Myocyte (in vitro differentiated cells): ENCODE measurements at regions not wholly inside any gene's neighbourhood (a gene's known extent, or its start where the extent isn't known, plus 50 kb on each side); places are given as distances from the start of the nearest gene placed in this dataset.
A peak's percentile ranks its signal among the peaks of the same experiment; 100 is the strongest.

Experiments
- DNase-seq: peaks from one replicate; pipeline ENCODE4 v3.0.0-alpha.2; 2012; ENCODE audit warnings: low read depth

DNA sequence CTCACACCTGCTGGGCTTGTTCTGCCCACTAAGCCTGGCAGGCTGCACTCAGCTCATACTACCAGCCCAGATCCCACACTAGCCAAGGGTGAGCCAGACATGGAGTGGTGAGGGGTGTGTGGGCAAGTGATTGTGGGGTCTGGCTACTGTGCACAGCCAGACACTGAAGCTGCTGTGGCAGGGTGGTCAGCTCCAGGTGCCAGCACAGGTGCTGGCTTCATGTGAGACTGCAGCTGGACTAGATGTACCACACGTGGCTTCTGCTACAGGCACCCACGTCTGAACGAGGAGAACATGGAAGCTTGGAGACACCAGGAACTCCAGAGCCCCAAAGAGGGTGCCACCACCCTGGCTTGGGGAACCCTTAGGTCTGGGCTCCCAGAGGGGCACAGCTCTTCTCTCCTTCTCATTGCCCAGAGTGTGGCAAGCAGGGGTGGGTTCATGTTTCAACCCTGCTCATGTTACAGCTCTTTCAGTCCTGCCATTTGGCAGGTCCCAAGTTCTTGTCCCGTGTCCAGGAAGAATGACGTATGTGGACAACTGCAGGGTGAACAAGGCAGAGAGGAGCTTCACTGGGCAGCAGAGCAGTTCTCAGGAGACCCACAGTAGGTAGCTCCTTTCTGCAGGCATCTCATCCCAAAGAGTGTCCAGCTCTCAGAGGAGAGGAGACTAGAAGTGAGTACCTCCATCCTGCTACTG, 1624.2 kb upstream of the TMEFF2 start:
- peak; percentile 42 for DNase-seq

- DNase-seq = no peak
Observed at GRCh38 chr2:193816008-193816407, 1621.3 kb upstream of the TMEFF2 start.

DNA sequence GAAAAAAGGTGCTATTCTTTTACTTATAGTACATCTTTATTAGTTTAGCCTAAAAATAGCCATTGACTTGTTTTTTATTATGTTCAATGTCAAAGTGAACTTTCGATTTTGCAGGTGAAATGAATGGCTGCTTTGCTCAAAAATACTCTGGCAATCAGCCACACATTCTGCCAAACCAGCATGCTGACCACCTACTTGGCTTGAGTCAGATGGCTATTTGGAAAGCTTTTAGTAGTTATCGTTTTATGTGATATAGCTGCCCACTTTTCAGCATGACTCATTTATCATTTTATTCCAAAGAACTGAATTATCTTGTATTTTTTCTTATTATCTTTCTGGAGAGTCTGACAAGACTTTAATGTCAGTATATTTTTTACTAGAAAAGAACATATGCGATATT, 1615.8 kb upstream of the TMEFF2 start:
- DNase-seq = peak; percentile 7

DNA sequence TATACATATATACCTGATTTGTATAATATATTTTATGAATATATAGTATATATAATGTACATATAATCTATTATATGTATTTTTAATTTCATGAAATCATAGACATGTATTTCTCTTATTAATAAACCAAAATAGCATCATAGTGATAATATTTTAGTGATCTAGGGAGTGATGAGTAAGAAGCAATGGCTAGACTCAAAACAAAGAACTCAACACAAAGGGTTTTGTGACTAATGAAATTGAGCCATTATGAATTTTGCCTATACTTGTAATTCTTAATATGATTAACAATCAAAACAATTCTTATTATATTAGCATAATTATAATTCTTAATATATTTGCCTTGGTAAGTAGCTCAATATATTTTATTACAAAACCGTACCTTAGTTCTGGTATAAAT, 1614.1 kb upstream of the TMEFF2 start:
- DNase-seq = no peak

- peak; percentile 13 for DNase-seq
Observed at GRCh38 chr2:193806088-193806774, 1611.5 kb upstream of the TMEFF2 start.

GRCh38 chr2:193796847-193797246, 1602.1 kb upstream of the TMEFF2 start:
- no peak for DNase-seq

- no peak for DNase-seq
Observed at GRCh38 chr2:193793914-193794313, 1599.2 kb upstream of the TMEFF2 start.

GRCh38 chr2:193783681-193784080, 1588.9 kb upstream of the TMEFF2 start:
- peak; percentile 33 for DNase-seq

DNA sequence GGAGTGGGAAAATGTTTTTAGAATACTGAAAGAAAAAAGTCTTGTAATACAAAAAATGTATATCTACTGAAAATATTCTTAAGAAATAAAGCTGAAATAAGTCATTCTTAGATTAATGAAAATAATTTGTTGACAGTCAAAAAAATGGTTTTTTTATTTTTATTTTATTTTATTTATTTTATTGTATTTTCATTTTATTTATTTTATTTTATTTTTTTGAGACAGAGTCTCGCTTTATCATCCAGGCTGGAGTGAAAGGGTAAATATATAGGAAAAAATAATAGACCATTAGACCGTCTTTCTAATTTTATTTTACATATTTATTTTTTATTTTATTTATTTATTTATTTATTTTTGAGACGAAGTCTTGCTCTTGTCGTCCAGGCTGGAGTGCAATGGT, 1583.6 kb upstream of the TMEFF2 start:
- DNase-seq = no peak

DNA sequence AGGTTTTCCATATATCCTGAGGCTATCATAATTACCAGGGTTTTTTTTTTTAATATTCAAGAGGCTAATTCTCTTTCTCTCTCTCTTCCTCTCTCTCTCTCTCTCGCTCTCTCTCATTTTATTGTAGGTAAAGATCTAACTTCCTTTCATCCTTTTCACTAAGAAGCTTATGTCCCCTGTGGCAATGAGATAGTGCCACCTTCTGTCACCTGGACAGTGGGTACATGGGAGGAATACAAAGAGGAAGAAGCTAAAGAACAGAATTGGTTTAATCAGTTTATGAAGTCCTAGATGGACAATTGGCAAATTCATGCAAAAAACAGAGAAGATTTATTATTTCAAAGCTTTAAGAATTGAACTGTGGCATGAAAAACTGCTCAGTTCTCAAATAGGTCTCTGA, 1582.3 kb upstream of the TMEFF2 start:
- DNase-seq = no peak

DNA sequence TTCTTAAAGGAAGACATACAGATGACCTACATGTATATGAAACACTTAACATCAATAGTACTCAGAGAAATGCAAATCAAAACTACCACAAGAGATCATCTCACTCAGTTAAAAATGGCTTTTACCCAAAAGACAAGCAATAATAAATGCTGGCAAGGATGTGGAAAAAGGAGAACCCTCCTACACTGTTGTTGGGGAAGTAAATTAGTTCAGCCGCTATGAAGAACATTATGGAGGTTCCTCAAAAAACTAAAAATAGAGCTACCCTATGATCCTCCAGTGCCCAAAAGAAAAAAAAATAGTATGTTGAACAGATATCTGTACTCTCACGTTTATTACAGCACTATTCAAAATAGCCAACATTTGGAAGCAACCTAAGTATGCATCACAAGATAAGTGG, 1579.4 kb upstream of the TMEFF2 start:
- DNase-seq = no peak

DNA sequence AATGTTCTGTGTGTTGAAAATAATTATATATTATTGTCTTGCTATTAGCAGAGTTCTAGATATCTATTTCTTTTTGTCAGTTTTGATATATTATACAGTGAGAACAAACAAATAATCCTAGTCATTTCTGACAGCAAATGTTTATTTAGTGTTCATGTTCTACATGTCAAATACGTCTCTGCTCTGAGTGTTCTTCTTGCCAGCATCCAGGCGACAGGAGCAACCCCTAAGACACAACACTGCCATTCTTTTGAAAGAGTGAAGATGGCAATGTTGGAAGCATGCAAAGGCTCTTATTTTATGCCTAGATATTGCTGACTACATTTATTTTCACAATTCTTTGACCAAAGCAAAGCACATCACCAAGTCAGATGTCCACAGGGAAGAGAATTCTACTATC, 1556.6 kb upstream of the TMEFF2 start:
- no peak for DNase-seq

DNA sequence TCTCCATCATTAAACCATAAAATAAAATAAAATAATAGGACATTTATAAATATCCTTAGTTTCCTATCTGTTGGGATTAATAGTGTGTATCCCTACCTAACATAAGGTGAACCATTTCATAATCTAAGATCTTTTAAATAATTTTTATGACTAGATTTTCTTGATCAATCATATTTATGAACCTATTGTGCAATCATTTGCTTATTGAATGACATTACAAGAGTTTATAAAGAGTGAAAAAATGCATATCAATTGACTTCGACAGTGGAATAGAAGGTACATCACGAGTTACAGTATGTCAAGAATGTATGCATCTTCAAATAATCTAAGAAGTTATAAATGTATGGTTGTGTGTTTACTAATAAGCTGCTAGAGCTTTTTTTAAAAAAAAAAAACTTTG, 1554.8 kb upstream of the TMEFF2 start:
- DNase-seq = no peak

DNA sequence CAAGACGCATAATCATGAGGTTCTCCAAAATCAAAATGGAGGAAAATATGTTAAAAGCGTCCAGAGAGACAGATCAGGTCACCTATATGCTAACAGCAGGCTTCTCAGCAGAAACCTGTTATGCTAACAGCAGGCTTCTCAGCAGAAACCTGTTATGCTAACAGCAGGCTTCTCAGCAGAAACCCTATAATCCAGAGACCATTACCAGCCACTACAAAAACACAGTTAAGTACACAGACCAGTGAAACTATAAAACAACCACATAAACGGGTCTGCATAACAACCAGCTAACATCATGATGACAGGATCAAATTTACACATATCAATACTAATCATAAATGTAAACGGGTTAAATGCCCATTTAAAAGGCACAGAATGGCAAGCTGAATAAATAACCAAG, 1548.4 kb upstream of the TMEFF2 start:
- DNase-seq = no peak

DNA sequence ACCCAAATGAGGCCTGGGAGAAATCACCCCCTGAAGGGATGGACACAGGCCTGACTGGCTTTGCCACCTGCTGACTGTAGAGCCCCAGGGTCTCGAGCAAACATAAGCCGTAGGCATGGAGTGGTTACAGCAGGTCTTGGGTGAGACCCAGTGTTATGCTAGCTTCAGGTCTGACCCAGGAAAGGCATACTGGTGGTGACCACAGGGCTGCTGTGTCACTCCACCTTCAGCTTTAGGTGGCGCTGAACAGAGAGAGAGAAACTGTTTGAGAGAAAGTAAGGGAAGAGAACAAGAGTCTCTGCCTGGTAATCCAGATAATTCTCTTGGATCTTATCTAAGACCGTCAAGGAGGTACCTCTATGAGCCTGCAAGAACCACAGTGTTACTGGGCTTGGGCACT, 1544.2 kb upstream of the TMEFF2 start:
- no peak for DNase-seq

GRCh38 chr2:193712912-193713311, 1518.2 kb upstream of the TMEFF2 start:
- no peak for DNase-seq

GRCh38 chr2:193703411-193703810, 1508.7 kb upstream of the TMEFF2 start:
- DNase-seq = no peak

- no peak for DNase-seq
Observed at GRCh38 chr2:193701484-193701883, 1506.8 kb upstream of the TMEFF2 start.

- DNase-seq = peak; percentile 67
Observed at GRCh38 chr2:193695367-193695766, 1500.6 kb upstream of the TMEFF2 start.

GRCh38 chr2:193693758-193694157, 1499.0 kb upstream of the TMEFF2 start:
- DNase-seq = no peak

DNA sequence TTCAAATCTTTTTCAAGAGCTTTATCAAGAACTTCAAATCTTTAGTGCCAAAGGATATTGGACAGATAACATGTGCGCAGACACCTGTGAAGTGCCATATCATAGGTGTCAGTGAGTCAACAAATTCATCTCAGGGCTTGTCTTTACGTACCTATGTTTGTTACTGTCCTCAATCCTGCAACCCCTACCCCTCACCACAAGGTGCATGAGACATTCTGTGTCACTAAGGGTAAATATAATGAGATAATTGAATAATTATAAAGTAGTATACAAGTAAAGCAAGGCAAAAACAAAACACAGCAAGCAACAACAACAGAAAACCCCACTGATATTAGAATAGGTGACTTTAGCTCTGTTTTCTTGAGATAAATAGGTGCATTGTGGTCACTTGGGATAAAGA, 1495.8 kb upstream of the TMEFF2 start:
- DNase-seq = no peak

GRCh38 chr2:193687195-193687594, 1492.5 kb upstream of the TMEFF2 start:
- no peak for DNase-seq

DNA sequence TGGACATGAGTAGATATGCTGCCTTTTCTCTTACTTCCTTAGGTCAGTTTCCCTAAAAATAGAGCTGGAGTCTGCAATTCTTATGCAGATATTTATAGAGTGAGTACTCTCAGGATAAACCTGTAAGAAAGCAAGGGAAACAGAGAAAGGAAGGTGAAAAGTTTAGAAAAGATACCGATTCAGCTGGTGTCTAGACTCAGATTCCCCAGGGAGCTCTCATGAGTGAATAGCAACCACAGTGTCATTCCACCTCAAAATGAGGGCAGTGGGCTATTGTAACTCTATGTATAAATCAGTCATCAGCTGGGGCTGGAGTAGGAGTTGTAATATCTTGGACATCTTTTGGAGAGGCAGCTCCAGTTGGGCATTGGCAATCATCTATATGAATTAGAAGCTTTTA, 1485.1 kb upstream of the TMEFF2 start:
- peak; percentile 21 for DNase-seq
